Stimulated activated CD8-positive, alpha-beta memory T cell treated with anti-CD3 and anti-CD28 coated beads, Interleukin-4, amount 100 ng/mL, for 24 hours (primary cell): ENCODE measurements at regions not wholly inside any gene's neighbourhood (a gene's known extent, or its start where the extent isn't known, plus 50 kb on each side); places are given as distances from the start of the nearest gene placed in this dataset.

ENCODE experiments used
- DNase-seq: peaks from one replicate; pipeline ENCODE4 v3.0.0-alpha.2; 2020; ENCODE audit warnings: low read depth

- no peak for DNase-seq
These were observed 728.3 kb upstream of the SEMA6A start for GRCh38 chr5:117302949-117303348.

GRCh38 chr5:117302473-117302872 is 727.9 kb upstream of the SEMA6A start:
- DNase-seq = no peak

- no peak for DNase-seq
These were observed 725.3 kb upstream of the SEMA6A start for GRCh38 chr5:117299936-117300328.

GRCh38 chr5:117299224-117299935 is 724.8 kb upstream of the SEMA6A start:
- no peak for DNase-seq

- DNase-seq = no peak
These were observed 722.2 kb upstream of the SEMA6A start for GRCh38 chr5:117296872-117297271.

- no peak for DNase-seq
These were observed 721.3 kb upstream of the SEMA6A start for GRCh38 chr5:117295941-117296340.

GRCh38 chr5:117286813-117287212 is 712.2 kb upstream of the SEMA6A start:
- DNase-seq = no peak

GRCh38 chr5:117271656-117272055 is 697.0 kb upstream of the SEMA6A start:
- DNase-seq = no peak

- no peak for DNase-seq
These were observed 691.7 kb upstream of the SEMA6A start for GRCh38 chr5:117266280-117266679.

GRCh38 chr5:117263231-117263630 is 688.6 kb upstream of the SEMA6A start:
- DNase-seq = no peak

GRCh38 chr5:117262572-117263131 is 688.0 kb upstream of the SEMA6A start:
- DNase-seq = no peak

- DNase-seq = no peak
These were observed 687.4 kb upstream of the SEMA6A start for GRCh38 chr5:117261948-117262571.

GRCh38 chr5:117255211-117256027 is 680.8 kb upstream of the SEMA6A start:
- DNase-seq = no peak

- no peak for DNase-seq
These were observed 677.9 kb upstream of the SEMA6A start for GRCh38 chr5:117252566-117252965.

- no peak for DNase-seq
These were observed 674.6 kb upstream of the SEMA6A start for GRCh38 chr5:117249086-117249815.

GRCh38 chr5:117246424-117246823 is 671.8 kb upstream of the SEMA6A start:
- no peak for DNase-seq

GRCh38 chr5:117245130-117245529 is 670.5 kb upstream of the SEMA6A start:
- DNase-seq = no peak

GRCh38 chr5:117242028-117242427 is 667.4 kb upstream of the SEMA6A start:
- DNase-seq = no peak

GRCh38 chr5:117236941-117237340 is 662.3 kb upstream of the SEMA6A start:
- DNase-seq = no peak

GRCh38 chr5:117235786-117236185 is 661.2 kb upstream of the SEMA6A start:
- no peak for DNase-seq

- no peak for DNase-seq
These were observed 655.8 kb upstream of the SEMA6A start for GRCh38 chr5:117230375-117230774.

GRCh38 chr5:117220730-117221129 is 646.1 kb upstream of the SEMA6A start:
- no peak for DNase-seq
